ENCODE measurements at regions not wholly inside any gene's neighbourhood (a gene's known extent, or its start where the extent isn't known, plus 50 kb on each side); places are given as distances from the start of the nearest gene placed in this dataset.
A peak's percentile ranks its signal among the peaks of the same experiment; 100 is the strongest.

- no peak for DNase-seq (ENCODE audit: low read depth)
Measured at GRCh38 chr19:31981545-31981944, 363.9 kb upstream of the ZNF507 start.

- no peak for DNase-seq (ENCODE audit: low read depth)
Measured at GRCh38 chr19:31983647-31984046, 361.8 kb upstream of the ZNF507 start.

- DNase-seq (ENCODE audit: low read depth), result no peak
Measured at GRCh38 chr19:31985001-31985605, 360.3 kb upstream of the ZNF507 start.

- DNase-seq (ENCODE audit: low read depth), result no peak
Measured at GRCh38 chr19:31986951-31987350, 358.5 kb upstream of the ZNF507 start.

GRCh38 chr19:31988256-31988655 is 357.2 kb upstream of the ZNF507 start:
- no peak for DNase-seq (ENCODE audit: low read depth)

GRCh38 chr19:31991984-31992655 is 353.3 kb upstream of the ZNF507 start:
- DNase-seq (ENCODE audit: low read depth), result no peak

- no peak for DNase-seq (ENCODE audit: low read depth)
Measured at GRCh38 chr19:31992750-31993149, 352.7 kb upstream of the ZNF507 start.

GRCh38 chr19:31995546-31995945 is 349.9 kb upstream of the ZNF507 start:
- no peak for DNase-seq (ENCODE audit: low read depth)

- DNase-seq (ENCODE audit: low read depth), result no peak
Measured at GRCh38 chr19:32010071-32010470, 335.3 kb upstream of the ZNF507 start.

GRCh38 chr19:32012206-32012605 is 333.2 kb upstream of the ZNF507 start:
- DNase-seq (ENCODE audit: low read depth), result no peak

- DNase-seq (ENCODE audit: low read depth), result no peak
Measured at GRCh38 chr19:32012886-32013631, 332.4 kb upstream of the ZNF507 start.

GRCh38 chr19:32017176-32017953 is 328.0 kb upstream of the ZNF507 start:
- peak; percentile 0 for DNase-seq (ENCODE audit: low read depth)

GRCh38 chr19:32018014-32018413 is 327.4 kb upstream of the ZNF507 start:
- DNase-seq (ENCODE audit: low read depth), result peak; percentile 38

GRCh38 chr19:32020538-32020937 is 324.9 kb upstream of the ZNF507 start:
- DNase-seq (ENCODE audit: low read depth), result no peak

- DNase-seq (ENCODE audit: low read depth), result no peak
Measured at GRCh38 chr19:32022044-32022640, 323.3 kb upstream of the ZNF507 start.

- no peak for DNase-seq (ENCODE audit: low read depth)
Measured at GRCh38 chr19:32022731-32023563, 322.5 kb upstream of the ZNF507 start.

- no peak for DNase-seq (ENCODE audit: low read depth)
Measured at GRCh38 chr19:32023564-32023832, 321.9 kb upstream of the ZNF507 start.

- no peak for DNase-seq (ENCODE audit: low read depth)
Measured at GRCh38 chr19:32029235-32029634, 316.2 kb upstream of the ZNF507 start.

- DNase-seq (ENCODE audit: low read depth), result no peak
Measured at GRCh38 chr19:32032561-32032960, 312.8 kb upstream of the ZNF507 start.

- DNase-seq (ENCODE audit: low read depth), result no peak
Measured at GRCh38 chr19:32035626-32036025, 309.8 kb upstream of the ZNF507 start.

All from renal cortical epithelial cell (primary cell).